Left ventricle myocardium inferior (tissue), 1 donor: ENCODE measurements at regions not wholly inside any gene's neighbourhood (a gene's known extent, or its start where the extent isn't known, plus 50 kb on each side); places are given as distances from the start of the nearest gene placed in this dataset.

Experiments used
- DNase-seq: peaks from one replicate; pipeline ENCODE4 v3.0.0-alpha.2; 2020
- H3K27ac ChIP-seq: fragments of 200-600 bp; replicated peaks from 2 replicates; pipeline ENCODE4 v1.8.0; 2021
- H3K27me3 ChIP-seq: fragments of 200-600 bp; 2 replicates; pipeline ENCODE4 v1.8.0; 2021; ENCODE audit warnings: low read depth
- H3K36me3 ChIP-seq: fragments of 200-600 bp; 2 replicates; pipeline ENCODE4 v1.8.0; 2021
- H3K4me1 ChIP-seq: fragments of 200-600 bp; 2 replicates; pipeline ENCODE4 v1.8.0; 2021
- H3K4me3 ChIP-seq: fragments of 200-600 bp; 2 replicates; pipeline ENCODE4 v1.8.0; 2021; ENCODE audit warnings: mild to moderate bottlenecking, moderate library complexity
- H3K9me3 ChIP-seq: fragments of 200-600 bp; replicated peaks from 2 replicates; pipeline ENCODE4 v1.8.0; 2021
- intact Hi-C: fragments of 100-400 bp; cut with micrococcal nuclease; formaldehyde crosslinking; loops from one replicate; pipeline ENCODE4 v1.11.0; 2022
- TF ChIP-seq, protein P1 (sequence below): fragments of 200-600 bp; IDR thresholded peaks from 2 replicates; pipeline ENCODE4 v1.8.0; 2021; ENCODE audit warnings: antibody characterized with exemption, mild to moderate bottlenecking, borderline replicate concordance
- donor health status: DM: no; HTN: yes; CAD: no; lungs with severe emphysema.

GRCh38 chr14:54344445-54344844, 52.4 kb upstream of the CDKN3 start:
- no peak for DNase-seq
- TF ChIP-seq, protein P1, sequence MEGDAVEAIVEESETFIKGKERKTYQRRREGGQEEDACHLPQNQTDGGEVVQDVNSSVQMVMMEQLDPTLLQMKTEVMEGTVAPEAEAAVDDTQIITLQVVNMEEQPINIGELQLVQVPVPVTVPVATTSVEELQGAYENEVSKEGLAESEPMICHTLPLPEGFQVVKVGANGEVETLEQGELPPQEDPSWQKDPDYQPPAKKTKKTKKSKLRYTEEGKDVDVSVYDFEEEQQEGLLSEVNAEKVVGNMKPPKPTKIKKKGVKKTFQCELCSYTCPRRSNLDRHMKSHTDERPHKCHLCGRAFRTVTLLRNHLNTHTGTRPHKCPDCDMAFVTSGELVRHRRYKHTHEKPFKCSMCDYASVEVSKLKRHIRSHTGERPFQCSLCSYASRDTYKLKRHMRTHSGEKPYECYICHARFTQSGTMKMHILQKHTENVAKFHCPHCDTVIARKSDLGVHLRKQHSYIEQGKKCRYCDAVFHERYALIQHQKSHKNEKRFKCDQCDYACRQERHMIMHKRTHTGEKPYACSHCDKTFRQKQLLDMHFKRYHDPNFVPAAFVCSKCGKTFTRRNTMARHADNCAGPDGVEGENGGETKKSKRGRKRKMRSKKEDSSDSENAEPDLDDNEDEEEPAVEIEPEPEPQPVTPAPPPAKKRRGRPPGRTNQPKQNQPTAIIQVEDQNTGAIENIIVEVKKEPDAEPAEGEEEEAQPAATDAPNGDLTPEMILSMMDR, result no peak

DNA sequence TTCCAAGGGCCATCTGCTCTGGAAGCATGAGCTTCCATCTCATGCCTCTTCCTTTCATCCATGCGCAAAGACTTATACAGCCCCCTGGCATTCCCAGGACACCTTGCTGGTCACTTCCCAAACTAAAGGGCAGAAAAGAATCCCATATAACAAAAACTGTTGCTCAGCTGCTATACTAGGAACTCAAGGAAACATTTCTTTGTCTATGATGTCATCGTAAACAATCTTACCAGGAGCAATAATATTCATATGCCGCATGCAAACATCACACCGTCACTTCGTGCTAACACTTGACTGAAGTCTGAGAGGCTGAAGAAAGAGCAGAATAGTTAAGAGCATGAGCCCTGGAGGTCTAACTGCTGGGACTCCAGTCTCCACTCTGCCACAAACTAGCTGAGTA, 50.5 kb upstream of the CDKN3 start:
- DNase-seq, result no peak
- Histone ChIP-seq H3K9me3 (no peaks in the 10 kb centered on the region), H3K27ac (no peak overlapping the region), H3K27me3 (no peaks in the 10 kb centered on the region), H3K4me1 (peaks cover 22% of the 10 kb centered on the region), H3K36me3 (no peaks in the 10 kb centered on the region), H3K4me3 (no peak overlapping the region)
- intact Hi-C loops, result loop anchor here (10.0 kb wide), 1 partner anchor 1051 kb away; no protein-coding TSS in a partner anchor
- TF ChIP-seq, protein P1, result no peak

More at GRCh38 chr14:54344445-54344844, 52.4 kb upstream of the CDKN3 start:
- intact Hi-C loops, result loop anchor here (10.0 kb wide), 1 partner anchor 1050 kb away; no protein-coding TSS in a partner anchor
- H3K27ac ChIP-seq, result no peak overlapping the region
- peaks cover 11% of the 10 kb centered on the region for H3K4me1 ChIP-seq
- no peaks in the 10 kb centered on the region for H3K27me3 ChIP-seq
- H3K9me3 ChIP-seq, result no peaks in the 10 kb centered on the region
- H3K36me3 ChIP-seq, result no peaks in the 10 kb centered on the region
- no peak overlapping the region for H3K4me3 ChIP-seq
